Trophoblast cell (in vitro differentiated cells and primary cell): ENCODE measurements at regions not wholly inside any gene's neighbourhood (a gene's known extent, or its start where the extent isn't known, plus 50 kb on each side); places are given as distances from the start of the nearest gene placed in this dataset.

ENCODE experiments used
- DNase-seq, 2 donors: peaks; one replicate each; pipeline ENCODE4 v3.0.0-alpha.2; 2016
- H2AFZ ChIP-seq: 2 replicates; pipeline ENCODE4 v1.6.1; 2013; ENCODE audit warnings: low read length, moderate library complexity, mild to moderate bottlenecking; ENCODE audit not compliant: insufficient read depth, poor library complexity
- H2AK5ac ChIP-seq: 2 replicates; pipeline ENCODE4 v1.6.1; 2013; ENCODE audit warnings: mild to moderate bottlenecking, low read length
- H2BK120ac ChIP-seq: 2 replicates; pipeline ENCODE4 v1.6.1; 2013; ENCODE audit warnings: low read length, mild to moderate bottlenecking, moderate library complexity; ENCODE audit not compliant: insufficient read depth, poor library complexity
- H2BK12ac ChIP-seq: 2 replicates; pipeline ENCODE4 v1.6.1; 2013; ENCODE audit warnings: mild to moderate bottlenecking, low read length, moderate library complexity
- H2BK5ac ChIP-seq: 2 replicates; pipeline ENCODE4 v1.6.1; 2013; ENCODE audit warnings: low read length, low read depth, moderate library complexity, mild to moderate bottlenecking; ENCODE audit not compliant: poor library complexity
- H3K14ac ChIP-seq: 2 replicates; pipeline ENCODE4 v1.6.1; 2013; ENCODE audit warnings: mild to moderate bottlenecking, low read length
- H3K18ac ChIP-seq: 2 replicates; pipeline ENCODE4 v1.6.1; 2013; ENCODE audit warnings: mild to moderate bottlenecking, low read length
- H3K23ac ChIP-seq: 2 replicates; pipeline ENCODE4 v1.6.1; 2013; ENCODE audit warnings: low read length
- H3K27ac ChIP-seq: 2 replicates; pipeline ENCODE4 v1.5.1; 2013; ENCODE audit warnings: low read depth, mild to moderate bottlenecking, inconsistent platforms, low read length, moderate library complexity
- H3K27me3 ChIP-seq: 2 replicates; pipeline ENCODE4 v1.6.1; 2013; ENCODE audit warnings: inconsistent platforms, mild to moderate bottlenecking, low read length, moderate library complexity; ENCODE audit not compliant: insufficient read depth
- H3K36me3 ChIP-seq, 2 experiments: 1 replicate in 1 of 2; 2 replicates in 1 of 2; pipeline ENCODE4 v1.6.1; 2013; ENCODE audit warnings: low read length in 2 of 2, mild to moderate bottlenecking in 2 of 2, moderate library complexity in 1 of 2; ENCODE audit not compliant: insufficient read depth in 2 of 2, control insufficient read depth in 1 of 2
- H3K4ac ChIP-seq: 2 replicates; pipeline ENCODE4 v1.6.1; 2013; ENCODE audit warnings: low read depth, mild to moderate bottlenecking, low read length, moderate library complexity
- H3K4me1 ChIP-seq, 2 experiments: 1 replicate in 1 of 2; 2 replicates in 1 of 2; pipeline ENCODE4 v1.6.1; 2013; ENCODE audit warnings: low read length in 2 of 2, mild to moderate bottlenecking in 2 of 2, moderate library complexity in 1 of 2; ENCODE audit not compliant: insufficient read depth in 2 of 2, control insufficient read depth in 1 of 2
- H3K4me2 ChIP-seq: 2 replicates; pipeline ENCODE4 v1.6.1; 2013; ENCODE audit warnings: inconsistent platforms, mild to moderate bottlenecking, low read length, moderate library complexity
- H3K4me3 ChIP-seq: 2 replicates; pipeline ENCODE4 v1.5.1; 2013; ENCODE audit warnings: mild to moderate bottlenecking, low read depth, low read length, inconsistent platforms
- H3K79me1 ChIP-seq: one replicate; pipeline ENCODE4 v1.6.1; 2013; ENCODE audit warnings: low read length
- H3K79me2 ChIP-seq: 2 replicates; pipeline ENCODE4 v1.6.1; 2013; ENCODE audit warnings: low read length, mild to moderate bottlenecking; ENCODE audit not compliant: control insufficient read depth, insufficient read depth, poor library complexity
- H3K9ac ChIP-seq: 2 replicates; pipeline ENCODE4 v1.6.1; 2013; ENCODE audit warnings: mild to moderate bottlenecking, low read length
- H3K9me3 ChIP-seq: 2 replicates; pipeline ENCODE4 v1.6.1; 2013; ENCODE audit warnings: low read depth, mild to moderate bottlenecking, control low read depth, inconsistent platforms, low read length; ENCODE audit not compliant: insufficient read depth
- H4K12ac ChIP-seq: 2 replicates; pipeline ENCODE4 v1.6.1; 2013; ENCODE audit warnings: low read depth, mild to moderate bottlenecking, low read length, moderate library complexity
- H4K8ac ChIP-seq: 2 replicates; pipeline ENCODE4 v1.6.1; 2013; ENCODE audit warnings: low read depth, mild to moderate bottlenecking, low read length, moderate library complexity
- H4K91ac ChIP-seq: one replicate; pipeline ENCODE4 v1.6.1; 2013; ENCODE audit warnings: low read depth, mild to moderate bottlenecking, low read length, moderate library complexity
- whole genome bisulfite sequencing: extraction: QIAGEN DNeasy Blood & Tissue Kit; methylation state at CpG from one replicate; pipeline ENCODE4 v1.1.7; 2013; ENCODE audit warnings: missing lambda C conversion rate; ENCODE audit not compliant: insufficient read length, insufficient coverage; ENCODE audit errors: extremely low coverage; 5-methylcytosine and 5-hydroxymethylcytosine counted together

DNA sequence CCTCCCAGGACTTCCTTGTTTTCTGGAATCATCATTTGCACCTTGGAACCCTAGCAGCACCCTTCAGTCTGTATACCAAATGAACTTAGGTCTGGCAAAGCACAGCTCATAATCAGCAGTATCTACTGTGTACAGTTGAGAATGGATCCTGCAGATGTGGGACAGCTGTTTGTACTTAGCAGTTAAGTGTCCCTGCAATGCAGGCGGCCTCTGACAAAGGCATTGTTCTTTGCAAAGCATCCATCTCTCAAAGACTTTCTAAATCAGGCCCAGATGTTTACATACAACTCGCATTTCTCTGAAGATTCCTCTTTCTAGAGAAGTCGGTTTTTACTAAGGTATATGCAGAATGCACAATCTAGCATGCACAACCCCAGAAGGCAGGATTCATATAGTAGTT, 170.5 kb upstream of the RBM19 start:
- Histone ChIP-seq H4K91ac (no peak overlapping the region), H2BK12ac (no peak overlapping the region)
- WGBS, result no CpG with 5 or more reads among the region's 3 CpGs

DNA sequence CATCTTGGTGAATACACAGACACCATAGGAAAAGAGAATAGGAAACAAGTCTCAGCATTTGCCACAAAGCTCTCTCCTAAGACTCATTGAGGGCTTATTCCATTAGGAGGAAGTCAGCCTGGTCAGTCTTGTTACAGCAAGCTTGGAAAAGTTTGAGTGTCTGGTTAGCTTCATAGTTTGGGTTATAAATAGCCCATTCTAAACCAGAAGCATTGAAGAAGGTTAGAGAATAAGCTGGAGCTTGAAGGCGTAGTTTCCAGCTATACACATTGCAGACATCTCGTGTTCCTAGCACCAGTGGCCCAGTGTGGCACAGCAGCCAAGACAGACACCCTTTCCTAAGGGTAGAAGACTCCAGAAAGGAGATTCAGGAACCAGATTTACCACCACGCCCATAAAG, 168.8 kb upstream of the RBM19 start:
- WGBS, result no CpG with 5 or more reads among the region's 3 CpGs
- Histone ChIP-seq H3K4me2 (no peak overlapping the region), H3K4me1 (peaks cover 0 to 8% of the 10 kb centered on the region in 2 experiments), H3K18ac (no peak overlapping the region), H3K23ac (no peak overlapping the region), H3K27ac (no peak overlapping the region), H2BK120ac (no peak overlapping the region), H2BK5ac (no peak overlapping the region), H3K9ac (no peak overlapping the region), H2AK5ac (no peak overlapping the region), H4K12ac (no peak overlapping the region), H2BK12ac (no peak overlapping the region), H3K79me1 (no peaks in the 10 kb centered on the region), H3K4ac (no peak overlapping the region), H4K91ac (no peak overlapping the region), H3K4me3 (no peak overlapping the region), H4K8ac (no peak overlapping the region), H2AFZ (no peak overlapping the region), H3K27me3 (no peaks in the 10 kb centered on the region), H3K14ac (no peak overlapping the region), H3K79me2 (no peaks in the 10 kb centered on the region), H3K36me3 (no peaks in the 10 kb centered on the region), H3K9me3 (no peaks in the 10 kb centered on the region)
- DNase-seq, result no peak

More for the DNA sequence above, 170.5 kb upstream of the RBM19 start:
- no peak overlapping the region for H2BK120ac ChIP-seq
- H3K27me3 ChIP-seq, result no peaks in the 10 kb centered on the region
- peaks cover 0 to 8% of the 10 kb centered on the region in 2 experiments for H3K4me1 ChIP-seq
- H3K9ac ChIP-seq, result no peak overlapping the region
- H3K14ac ChIP-seq, result no peak overlapping the region
- no peak overlapping the region for H3K4me2 ChIP-seq
- H4K8ac ChIP-seq, result no peak overlapping the region
- no peak overlapping the region for H3K4me3 ChIP-seq
- H3K27ac ChIP-seq, result no peak overlapping the region
- H3K36me3 ChIP-seq, result no peaks in the 10 kb centered on the region
- no peak overlapping the region for H3K4ac ChIP-seq
- H3K18ac ChIP-seq, result no peak overlapping the region
- no peak overlapping the region for H2BK5ac ChIP-seq
- no peak overlapping the region for H2AFZ ChIP-seq
- H2AK5ac ChIP-seq, result no peak overlapping the region
- no peaks in the 10 kb centered on the region for H3K79me1 ChIP-seq
- H3K79me2 ChIP-seq, result no peaks in the 10 kb centered on the region
- DNase-seq, result peak in 1 of 2 donors; percentile 2
- H3K23ac ChIP-seq, result no peak overlapping the region
- no peak overlapping the region for H4K12ac ChIP-seq
- no peaks in the 10 kb centered on the region for H3K9me3 ChIP-seq

DNA sequence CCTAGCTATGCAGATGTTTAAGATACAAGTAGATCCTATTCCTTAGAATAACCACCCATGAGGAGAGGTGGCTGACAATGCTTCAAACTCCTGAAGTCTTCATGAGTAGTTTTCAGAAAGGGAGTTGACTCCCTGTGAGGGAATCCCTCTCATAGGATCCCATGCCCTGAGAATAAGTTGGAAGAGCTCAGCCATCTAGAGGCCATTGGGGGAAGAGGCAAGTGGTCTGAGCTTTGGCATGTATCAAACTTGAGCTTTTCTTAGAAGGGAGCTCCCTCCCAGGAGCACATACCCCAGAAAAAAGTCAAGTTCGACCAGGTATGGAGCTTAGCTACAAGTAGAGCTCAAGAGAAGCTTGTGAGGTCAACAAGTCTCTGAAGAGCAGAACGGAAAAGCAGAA, 165.7 kb upstream of the RBM19 start:
- H3K4me1 ChIP-seq, result no peaks in the 10 kb centered on the region
- no peak overlapping the region for H3K4me3 ChIP-seq

DNA sequence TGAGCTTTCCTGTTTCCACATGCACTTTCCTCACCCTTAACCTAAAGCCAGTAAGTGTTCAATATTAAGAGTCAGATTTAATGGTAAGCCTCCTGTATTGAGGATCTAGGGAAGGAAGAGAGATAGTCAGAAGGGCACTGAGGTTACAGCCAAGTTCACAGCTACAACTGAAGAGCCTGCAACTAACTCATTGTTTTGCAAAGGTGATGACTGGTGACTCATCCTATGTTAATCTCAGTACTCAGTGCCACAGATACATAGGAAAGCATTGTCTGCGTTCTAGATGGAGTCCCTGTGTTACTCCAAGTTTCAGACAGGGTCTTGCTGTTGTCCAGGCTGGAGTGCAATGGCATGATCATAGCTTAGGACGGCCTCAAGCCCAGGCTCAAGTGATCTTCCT, 157.0 kb upstream of the RBM19 start:
- no peak for DNase-seq
- no peak overlapping the region for H2BK120ac ChIP-seq
- H3K18ac ChIP-seq, result no peak overlapping the region
- no peak overlapping the region for H3K4ac ChIP-seq
- H4K91ac ChIP-seq, result no peak overlapping the region
- no peak overlapping the region for H4K12ac ChIP-seq
- H3K4me3 ChIP-seq, result no peak overlapping the region
- H3K79me1 ChIP-seq, result no peaks in the 10 kb centered on the region
- no peaks in the 10 kb centered on the region for H3K9me3 ChIP-seq
- H3K79me2 ChIP-seq, result no peaks in the 10 kb centered on the region
- H3K23ac ChIP-seq, result no peak overlapping the region
- no peak overlapping the region for H2AFZ ChIP-seq
- no peaks in the 10 kb centered on the region for H3K36me3 ChIP-seq
- H3K27me3 ChIP-seq, result no peaks in the 10 kb centered on the region
- H3K27ac ChIP-seq, result no peak overlapping the region
- H2BK5ac ChIP-seq, result no peak overlapping the region
- no peak overlapping the region for H4K8ac ChIP-seq
- H2AK5ac ChIP-seq, result no peak overlapping the region
- peaks cover 4 to 7% of the 10 kb centered on the region in 2 experiments for H3K4me1 ChIP-seq
- H2BK12ac ChIP-seq, result no peak overlapping the region
- WGBS, result no CpG with 5 or more reads among the region's 2 CpGs
- H3K9ac ChIP-seq, result no peak overlapping the region
- no peak overlapping the region for H3K14ac ChIP-seq
- no peak overlapping the region for H3K4me2 ChIP-seq

More for the DNA sequence above, 165.7 kb upstream of the RBM19 start:
- DNase-seq, result no peak
- H3K14ac ChIP-seq, result no peak overlapping the region
- no peaks in the 10 kb centered on the region for H3K79me1 ChIP-seq
- H3K9me3 ChIP-seq, result no peaks in the 10 kb centered on the region
- no CpG with 5 or more reads among the region's 2 CpGs for WGBS
- no peak overlapping the region for H3K23ac ChIP-seq
- no peak overlapping the region for H3K4ac ChIP-seq
- H4K8ac ChIP-seq, result no peak overlapping the region
- H3K27me3 ChIP-seq, result no peaks in the 10 kb centered on the region
- H2BK120ac ChIP-seq, result no peak overlapping the region
- no peak overlapping the region for H2BK12ac ChIP-seq
- no peak overlapping the region for H3K27ac ChIP-seq
- H2AK5ac ChIP-seq, result no peak overlapping the region
- H2BK5ac ChIP-seq, result no peak overlapping the region
- no peak overlapping the region for H3K4me2 ChIP-seq
- H2AFZ ChIP-seq, result no peak overlapping the region
- no peaks in the 10 kb centered on the region for H3K36me3 ChIP-seq
- no peaks in the 10 kb centered on the region for H3K79me2 ChIP-seq
- no peak overlapping the region for H4K12ac ChIP-seq
- no peak overlapping the region for H4K91ac ChIP-seq
- H3K9ac ChIP-seq, result no peak overlapping the region
- H3K18ac ChIP-seq, result no peak overlapping the region
